Skin of body (tissue), 2 donors: ENCODE measurements at regions not wholly inside any gene's neighbourhood (a gene's known extent, or its start where the extent isn't known, plus 50 kb on each side); places are given as distances from the start of the nearest gene placed in this dataset. TPM values are rescaled to one million over a fixed set of nuclear protein-coding genes. Genes with fewer than 3 reads are reported as not detected.

ENCODE experiments used
- DNase-seq: peaks from one replicate; lab custom pipeline; 2025; lab: John Stamatoyannopoulos, UW
- small RNA-seq: library from RNA; depleted of rRNA; stranded (forward); fragments of <200 nt; gene quantifications from one replicate; pipeline ENCODE3, GENCODE V24; 2014; ENCODE audit warnings: low replicate concordance

DNA sequence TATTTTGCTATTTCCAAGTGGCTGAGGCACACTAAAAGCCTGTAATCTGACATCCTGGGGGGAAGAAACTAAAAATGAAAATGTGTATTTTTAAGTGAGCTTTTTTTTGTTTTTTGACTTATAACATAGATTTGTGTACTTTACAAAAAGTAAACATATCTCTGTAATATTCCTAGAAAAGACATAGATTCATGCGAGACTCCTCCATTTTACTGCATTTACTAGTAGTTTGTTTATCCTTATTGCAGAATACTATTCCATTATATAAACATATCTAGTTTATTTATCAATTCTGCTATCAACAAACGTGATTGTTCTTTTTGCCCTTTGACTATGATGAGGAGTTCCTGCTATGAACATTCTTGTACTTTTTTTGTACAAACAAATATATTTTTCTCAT is 67.8 kb upstream of the PLSCR5 start:
- no peak for DNase-seq

- DNase-seq, result no peak
Measured at GRCh38 chr3:146664403-146664802, 59.3 kb upstream of the PLSCR5 start.

GRCh38 chr3:146658841-146659240 is 53.7 kb upstream of the PLSCR5 start:
- DNase-seq, result no peak

GRCh38 chr3:146655333-146655996 is 50.3 kb upstream of the PLSCR5 start:
- DNase-seq, result no peak

Small RNA genes lying in the stretch of these regions (small RNA-seq; reads per million reads assigned to genes)
- not detected for gene RNU6-505P
